H7 (cell line): ENCODE measurements at regions not wholly inside any gene's neighbourhood (a gene's known extent, or its start where the extent isn't known, plus 50 kb on each side); places are given as distances from the start of the nearest gene placed in this dataset.
"Not testable (repeated sequence)": the region's sequence is repeated elsewhere in the genome, so short reads cannot be mapped to it uniquely, and the experiment has no call there.

Experiments used
- DNase-seq: peaks from one replicate; pipeline ENCODE4 v3.0.0; 2012
- H3K27me3 ChIP-seq: 2 replicates; pipeline ENCODE4 v1.6.0; 2011; ENCODE audit warnings: mild to moderate bottlenecking, low read length; ENCODE audit not compliant: control insufficient read depth, insufficient read depth
- H3K36me3 ChIP-seq: replicated peaks from 2 replicates; pipeline ENCODE4 v1.5.1; 2011; ENCODE audit warnings: low read length; ENCODE audit not compliant: control insufficient read depth, insufficient read depth
- H3K4me3 ChIP-seq: 2 replicates; pipeline ENCODE4 v1.5.1; 2011; ENCODE audit warnings: low read depth, mild to moderate bottlenecking, control low read depth, low read length, moderate library complexity; ENCODE audit not compliant: insufficient read depth

- DNase-seq = no peak
- Histone ChIP-seq H3K4me3 (no peak overlapping the region), H3K27me3 (no peaks in the 10 kb centered on the region; the same call in 1 of the 2 replicates), H3K36me3 (no peaks in the 10 kb centered on the region; the same call in 1 of the 2 replicates)
Observed at GRCh38 chr19:28583713-28584112, 629.2 kb downstream of the UQCRFS1 start.

DNA sequence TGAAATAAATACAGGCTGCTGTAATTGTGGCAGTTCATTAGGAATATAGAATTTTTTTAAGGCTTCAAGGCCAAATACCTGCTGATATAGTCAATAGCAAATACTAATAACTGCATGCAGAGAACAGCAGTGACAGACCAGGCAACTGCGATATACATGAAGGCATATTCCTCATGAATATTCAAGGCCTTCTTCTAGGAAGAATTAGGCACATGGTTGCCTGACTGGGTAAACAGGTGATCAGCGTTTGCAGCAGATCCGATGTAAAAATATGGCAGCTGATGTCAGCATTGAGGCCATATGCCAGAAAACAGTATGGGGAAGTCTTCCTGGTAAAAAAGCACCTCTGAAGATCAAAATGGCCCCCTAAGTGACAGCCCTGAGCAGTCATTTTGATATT lies 629.7 kb downstream of the UQCRFS1 start:
- Histone ChIP-seq H3K36me3 (no peaks in the 10 kb centered on the region; the same call in 1 of the 2 replicates), H3K4me3 (no peak overlapping the region), H3K27me3 (no peaks in the 10 kb centered on the region; the same call in 1 of the 2 replicates)
- no peak for DNase-seq

DNA sequence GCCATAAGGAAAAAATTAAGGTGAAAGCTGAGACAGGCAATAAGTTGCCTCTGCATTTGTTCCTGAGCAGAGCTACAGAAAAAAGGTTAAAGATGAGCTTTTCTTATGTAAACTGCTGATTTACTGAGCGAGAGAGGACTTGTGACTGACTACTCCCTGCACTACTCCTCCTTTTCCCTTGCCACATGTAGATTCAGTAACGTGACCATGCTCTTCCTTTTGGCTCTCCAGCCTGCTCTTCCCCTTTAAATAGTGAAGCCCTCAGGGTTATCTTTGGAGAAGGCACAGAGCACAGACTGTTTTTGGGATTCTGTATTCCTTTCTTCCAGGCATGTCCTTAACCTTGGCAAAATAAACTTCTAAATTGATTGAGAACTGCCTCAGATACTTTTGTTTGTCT lies 630.2 kb downstream of the UQCRFS1 start:
- H3K4me3 ChIP-seq = no peak overlapping the region
- H3K27me3 ChIP-seq = no peaks in the 10 kb centered on the region; the same call in 1 of the 2 replicates
- DNase-seq = no peak
- H3K36me3 ChIP-seq = no peaks in the 10 kb centered on the region; the same call in 1 of the 2 replicates

DNA sequence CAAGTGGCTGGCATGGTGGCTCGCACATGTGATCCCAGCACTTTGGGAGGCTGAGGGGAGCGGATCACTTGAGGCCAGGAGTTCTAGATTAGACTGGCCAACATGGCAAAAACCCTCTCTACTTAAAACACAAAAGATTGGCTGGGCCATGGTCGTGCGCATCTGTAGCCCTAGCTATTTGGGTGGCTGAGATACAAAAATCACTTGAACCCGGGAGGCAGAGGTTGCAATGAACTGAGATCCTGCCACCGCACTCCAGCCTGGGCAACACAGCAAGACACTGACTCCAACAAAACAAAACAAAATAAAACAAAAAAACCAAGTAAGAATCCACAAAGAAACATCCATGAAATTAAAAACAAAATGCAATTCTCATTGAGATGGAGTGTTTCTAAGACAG lies 630.6 kb downstream of the UQCRFS1 start:
- Histone ChIP-seq H3K36me3 (no peaks in the 10 kb centered on the region; the same call in 1 of the 2 replicates), H3K4me3 (no peak overlapping the region), H3K27me3 (no peaks in the 10 kb centered on the region; the same call in 1 of the 2 replicates)
- no peak for DNase-seq

DNA sequence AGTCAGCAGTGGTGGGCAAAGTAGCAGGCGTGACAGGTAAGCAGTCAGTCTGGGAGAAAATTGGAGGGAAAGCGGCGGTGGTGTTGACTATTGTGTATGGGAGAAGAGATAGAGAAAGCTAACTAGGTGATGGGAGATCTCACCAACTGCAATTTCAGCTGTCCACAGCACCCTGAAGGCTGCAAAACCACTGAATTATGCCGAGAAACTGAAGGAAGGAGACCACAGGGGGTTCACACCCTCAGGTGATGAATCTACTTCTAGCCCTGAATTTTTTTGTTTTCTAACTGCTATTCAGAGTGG lies 631.5 kb downstream of the UQCRFS1 start:
- Histone ChIP-seq H3K4me3 (no peak overlapping the region), H3K27me3 (no peaks in the 10 kb centered on the region; the same call in 1 of the 2 replicates), H3K36me3 (no peaks in the 10 kb centered on the region; the same call in 1 of the 2 replicates)
- no peak for DNase-seq

DNA sequence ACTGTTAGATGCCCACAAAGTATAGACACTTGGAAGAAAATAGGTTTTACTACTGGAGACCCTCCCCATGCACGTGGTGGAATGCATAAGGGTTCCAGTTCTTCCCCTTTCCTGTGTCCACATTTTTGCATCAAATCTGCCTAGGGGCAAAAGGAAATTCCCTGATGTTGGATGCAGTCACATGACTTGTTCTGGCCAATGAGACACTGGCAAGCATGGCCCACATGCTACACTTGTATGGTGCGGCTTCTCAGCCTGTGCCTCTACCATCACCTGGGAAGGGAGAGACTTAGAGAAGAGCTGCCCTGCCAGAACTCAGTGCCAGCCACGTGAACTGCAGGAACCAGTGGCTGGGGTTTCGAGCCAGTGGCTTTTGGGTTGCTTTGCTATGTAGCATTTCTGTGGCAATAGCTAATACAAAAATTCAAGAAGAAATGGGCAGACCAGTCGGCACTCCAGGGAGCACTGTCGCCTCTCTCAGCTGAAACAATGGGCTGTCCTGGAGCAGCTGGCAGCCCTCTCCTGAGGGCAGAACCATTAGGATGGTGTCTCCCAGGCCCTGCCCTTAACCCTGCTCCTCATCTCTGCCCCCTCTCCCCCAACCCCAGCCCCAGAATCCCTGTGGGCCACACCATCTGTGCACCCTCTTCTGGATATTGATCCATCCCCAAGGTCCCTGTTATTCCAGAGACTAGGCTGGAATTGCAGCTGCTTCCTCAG lies 634.0 kb downstream of the UQCRFS1 start:
- DNase-seq = no peak
- no peaks in the 10 kb centered on the region; the same call in 1 of the 2 replicates for H3K27me3 ChIP-seq

DNA sequence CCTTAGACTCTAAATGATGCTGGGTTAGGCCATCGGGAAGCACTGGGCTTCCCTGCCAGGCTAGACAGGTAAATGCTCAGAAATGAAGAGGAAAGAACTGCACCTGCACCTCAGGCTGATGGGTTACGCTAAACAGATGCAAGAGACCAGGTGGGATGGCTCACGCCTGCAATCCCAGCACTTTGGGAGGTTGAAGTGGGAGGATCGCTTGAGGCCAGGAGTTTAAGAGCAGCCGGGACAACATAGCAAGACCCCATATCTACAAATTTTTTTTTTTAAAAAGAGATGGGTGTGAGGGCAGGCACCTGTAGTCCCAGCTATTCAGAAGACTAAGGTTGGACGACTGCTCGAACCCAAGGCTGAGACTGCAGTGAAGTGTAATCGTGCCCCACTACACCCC lies 634.7 kb downstream of the UQCRFS1 start:
- no peaks in the 10 kb centered on the region; the same call in 1 of the 2 replicates for H3K27me3 ChIP-seq
- H3K4me3 ChIP-seq = no peak overlapping the region
- no peak for DNase-seq
- H3K36me3 ChIP-seq = no peaks in the 10 kb centered on the region

More for the DNA sequence above, 634.0 kb downstream of the UQCRFS1 start:
- Histone ChIP-seq H3K4me3 (no peak overlapping the region), H3K36me3 (no peaks in the 10 kb centered on the region)

DNA sequence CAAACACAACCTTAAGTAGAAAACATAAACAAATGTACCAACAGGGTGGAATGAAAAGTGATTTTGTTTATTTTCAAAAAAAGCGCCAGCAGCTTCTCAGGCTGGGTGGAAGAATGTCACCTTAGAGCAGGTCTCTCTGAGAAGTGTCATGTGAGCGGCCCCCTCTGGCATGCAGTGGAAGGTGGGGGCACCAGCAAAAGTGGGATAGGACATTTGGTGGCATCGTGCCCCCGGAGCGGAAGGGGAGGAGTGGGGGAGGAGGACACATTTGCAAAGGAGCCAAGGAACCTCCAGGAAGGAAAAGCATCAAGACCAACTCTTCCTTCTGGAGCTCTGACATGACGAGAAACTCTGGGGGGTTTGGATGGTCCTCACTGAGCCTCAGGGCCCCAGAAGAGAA lies 635.3 kb downstream of the UQCRFS1 start:
- Histone ChIP-seq H3K36me3 (no peaks in the 10 kb centered on the region), H3K27me3 (no peaks in the 10 kb centered on the region; the same call in 1 of the 2 replicates), H3K4me3 (no peak overlapping the region)
- DNase-seq = no peak

DNA sequence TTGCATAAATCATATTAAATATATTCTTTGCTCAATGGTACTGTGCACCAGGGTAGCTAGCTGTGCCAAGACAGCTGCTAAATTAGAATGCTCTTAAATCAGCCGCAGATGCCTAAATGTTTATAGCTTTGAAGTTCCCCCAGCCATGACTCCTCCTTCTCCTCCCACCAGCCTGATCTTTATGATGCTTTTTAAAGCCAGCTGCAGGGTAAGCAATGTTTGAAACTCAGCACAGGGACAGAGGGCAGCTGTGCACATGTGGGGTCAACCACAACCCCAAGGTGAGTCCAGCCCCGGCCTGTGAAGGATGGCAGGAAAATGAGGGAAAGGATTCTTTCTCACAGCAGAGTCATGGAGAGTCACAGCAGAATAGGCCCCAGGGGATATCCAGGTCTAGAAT lies 635.7 kb downstream of the UQCRFS1 start:
- H3K36me3 ChIP-seq = no peaks in the 10 kb centered on the region
- no peaks in the 10 kb centered on the region; the same call in 1 of the 2 replicates for H3K27me3 ChIP-seq
- DNase-seq = no peak
- no peak overlapping the region for H3K4me3 ChIP-seq

DNA sequence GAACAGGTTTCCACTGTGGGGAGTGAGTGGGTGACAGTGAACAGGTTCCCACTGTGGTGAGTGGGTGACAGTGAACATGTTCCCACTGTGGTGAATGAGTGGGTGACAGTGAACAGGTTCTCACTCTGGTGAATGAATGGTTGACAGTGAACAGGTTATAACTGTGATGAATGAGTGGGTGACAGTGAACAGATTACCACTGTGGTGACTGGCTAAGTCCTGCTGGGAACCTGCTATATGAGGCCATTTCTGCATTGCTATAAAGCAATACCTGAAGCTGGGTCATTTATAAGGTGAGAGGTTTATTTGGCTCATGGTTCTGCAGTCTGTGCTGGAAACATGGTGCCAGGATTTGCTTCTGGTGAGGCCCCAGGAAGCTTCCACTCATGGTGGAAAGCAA lies 637.1 kb downstream of the UQCRFS1 start:
- Histone ChIP-seq H3K27me3 (no peaks in the 10 kb centered on the region; the same call in 1 of the 2 replicates), H3K36me3 (no peaks in the 10 kb centered on the region), H3K4me3 (no peak overlapping the region)
- DNase-seq = no peak

- H3K36me3 ChIP-seq, H3K27me3 ChIP-seq, DNase-seq, H3K4me3 ChIP-seq: not testable (repeated sequence)
Observed at GRCh38 chr19:28575312-28575711, 637.6 kb downstream of the UQCRFS1 start.

DNA sequence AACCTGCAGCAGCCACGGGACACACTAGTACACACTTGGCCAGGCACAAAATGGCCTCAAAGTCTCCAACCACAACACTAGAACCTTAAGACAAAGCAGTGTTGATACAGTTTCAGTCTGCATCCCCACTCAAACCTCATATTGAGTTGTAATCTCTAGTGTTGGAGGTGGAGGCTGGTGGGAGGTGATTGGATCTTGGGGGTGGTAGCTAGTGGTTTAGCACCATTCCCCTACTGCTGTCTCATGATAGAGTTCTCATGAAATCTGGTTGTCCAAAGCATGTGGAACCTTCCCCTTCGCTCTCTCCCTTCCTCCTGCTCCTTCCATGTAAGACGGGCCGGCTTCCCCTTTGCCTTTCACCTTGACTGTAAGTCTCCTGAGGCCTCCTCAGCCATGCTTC lies 638.7 kb downstream of the UQCRFS1 start:
- DNase-seq = no peak
- Histone ChIP-seq H3K4me3 (no peak overlapping the region), H3K27me3 (no peaks in the 10 kb centered on the region), H3K36me3 (no peaks in the 10 kb centered on the region)

- Histone ChIP-seq H3K36me3 (no peaks in the 10 kb centered on the region), H3K4me3 (no peak overlapping the region), H3K27me3 (no peaks in the 10 kb centered on the region)
- DNase-seq = no peak
Observed at GRCh38 chr19:28569132-28570131, 643.5 kb downstream of the UQCRFS1 start.

DNA sequence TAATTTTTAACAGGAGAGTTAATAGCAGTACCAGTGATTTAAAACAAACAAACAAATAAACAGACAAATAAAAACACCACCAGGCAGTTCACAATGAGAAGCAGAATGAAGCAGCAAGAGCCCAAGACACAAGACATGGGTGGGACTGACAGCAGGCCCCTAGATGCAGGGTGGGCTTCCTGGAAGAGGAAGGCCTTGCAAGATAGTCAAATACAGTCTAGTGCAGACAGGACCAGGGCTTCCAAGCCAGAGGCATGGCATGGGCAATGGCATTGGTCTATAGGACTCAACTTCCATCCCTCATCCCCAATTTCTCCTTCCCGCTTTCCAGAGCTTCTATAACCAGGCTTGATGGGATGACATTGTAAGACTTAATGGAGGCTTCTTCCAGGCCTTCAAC lies 645.1 kb downstream of the UQCRFS1 start:
- Histone ChIP-seq H3K36me3 (no peaks in the 10 kb centered on the region), H3K27me3 (no peaks in the 10 kb centered on the region), H3K4me3 (no peak overlapping the region)
- DNase-seq = no peak
